Cardiac fibroblast (primary cell): ENCODE measurements at regions not wholly inside any gene's neighbourhood (a gene's known extent, or its start where the extent isn't known, plus 50 kb on each side); places are given as distances from the start of the nearest gene placed in this dataset.

Source experiments
- DNase-seq, 2 donors: peaks; one replicate each; pipeline versions ENCODE4 v3.0.0 to v3.0.0-alpha.2; 2010; ENCODE audit warnings: low read depth in 2 of 2
- H3K4me3 ChIP-seq, 2 donors: replicated peaks in 1 of 2; 1 replicate in 1 of 2; 2 replicates in 1 of 2; pipeline ENCODE4 v1.5.1; 2011; ENCODE audit warnings: low read depth in 2 of 2, low read length in 2 of 2, mild to moderate bottlenecking in 2 of 2, moderate library complexity in 1 of 2
- TF ChIP-seq, protein P1 (sequence below): IDR thresholded peaks from one replicate; pipeline ENCODE4 v1.5.1; 2011; ENCODE audit warnings: low read depth, mild to moderate bottlenecking, low read length, inconsistent platforms

DNA sequence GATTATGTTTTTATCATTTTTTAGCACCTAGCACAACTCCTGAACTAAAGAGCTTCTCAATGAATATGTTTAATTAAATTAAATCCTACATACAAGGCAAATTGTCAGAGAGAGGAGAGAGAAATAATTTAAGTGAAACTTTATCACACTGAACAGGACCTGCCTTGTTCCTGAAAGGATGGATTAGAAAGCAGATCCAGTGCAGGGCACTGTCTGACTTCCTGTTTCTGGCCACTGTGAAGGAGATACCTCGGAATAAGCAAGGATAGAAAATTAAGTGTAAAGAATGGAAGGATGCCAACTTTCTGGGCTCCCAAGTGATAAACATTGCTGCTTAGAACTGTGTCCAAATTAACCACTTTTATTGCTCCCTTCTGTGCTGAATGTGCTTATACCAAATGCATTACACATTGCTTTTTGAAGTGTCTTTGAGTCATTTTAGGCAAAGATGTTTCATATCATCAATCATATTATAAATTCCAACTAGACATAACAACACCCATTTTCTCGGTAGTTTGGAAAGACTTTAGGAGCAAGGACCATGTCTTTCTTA is 89.1 kb upstream of the SPDL1 start:
- TF ChIP-seq, protein P1, sequence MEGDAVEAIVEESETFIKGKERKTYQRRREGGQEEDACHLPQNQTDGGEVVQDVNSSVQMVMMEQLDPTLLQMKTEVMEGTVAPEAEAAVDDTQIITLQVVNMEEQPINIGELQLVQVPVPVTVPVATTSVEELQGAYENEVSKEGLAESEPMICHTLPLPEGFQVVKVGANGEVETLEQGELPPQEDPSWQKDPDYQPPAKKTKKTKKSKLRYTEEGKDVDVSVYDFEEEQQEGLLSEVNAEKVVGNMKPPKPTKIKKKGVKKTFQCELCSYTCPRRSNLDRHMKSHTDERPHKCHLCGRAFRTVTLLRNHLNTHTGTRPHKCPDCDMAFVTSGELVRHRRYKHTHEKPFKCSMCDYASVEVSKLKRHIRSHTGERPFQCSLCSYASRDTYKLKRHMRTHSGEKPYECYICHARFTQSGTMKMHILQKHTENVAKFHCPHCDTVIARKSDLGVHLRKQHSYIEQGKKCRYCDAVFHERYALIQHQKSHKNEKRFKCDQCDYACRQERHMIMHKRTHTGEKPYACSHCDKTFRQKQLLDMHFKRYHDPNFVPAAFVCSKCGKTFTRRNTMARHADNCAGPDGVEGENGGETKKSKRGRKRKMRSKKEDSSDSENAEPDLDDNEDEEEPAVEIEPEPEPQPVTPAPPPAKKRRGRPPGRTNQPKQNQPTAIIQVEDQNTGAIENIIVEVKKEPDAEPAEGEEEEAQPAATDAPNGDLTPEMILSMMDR = no peak
- no peak overlapping the region for H3K4me3 ChIP-seq

DNA sequence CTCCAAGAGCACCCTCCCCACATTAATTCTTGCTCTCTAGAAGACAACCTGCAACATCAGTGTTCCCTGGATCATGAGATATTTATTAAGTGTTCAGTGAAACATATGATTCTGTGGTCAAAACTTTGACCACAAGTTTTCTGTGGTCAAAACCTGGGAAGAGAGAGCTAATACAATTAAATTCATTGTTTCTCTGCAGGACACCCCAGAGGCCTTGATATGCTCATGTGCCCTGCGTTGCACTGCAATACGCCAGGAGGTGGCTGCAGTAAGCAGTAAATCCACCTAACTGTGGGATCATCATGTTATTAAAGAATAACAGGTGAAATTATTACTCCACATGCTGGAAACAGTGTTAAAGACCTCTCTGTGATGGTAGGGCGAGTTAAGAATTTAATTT is 109.3 kb upstream of the SPDL1 start:
- H3K4me3 ChIP-seq = no peak overlapping the region
- DNase-seq = no peak
- TF ChIP-seq, protein P1 = no peak

More for the DNA sequence above, 89.1 kb upstream of the SPDL1 start:
- DNase-seq = no peak

DNA sequence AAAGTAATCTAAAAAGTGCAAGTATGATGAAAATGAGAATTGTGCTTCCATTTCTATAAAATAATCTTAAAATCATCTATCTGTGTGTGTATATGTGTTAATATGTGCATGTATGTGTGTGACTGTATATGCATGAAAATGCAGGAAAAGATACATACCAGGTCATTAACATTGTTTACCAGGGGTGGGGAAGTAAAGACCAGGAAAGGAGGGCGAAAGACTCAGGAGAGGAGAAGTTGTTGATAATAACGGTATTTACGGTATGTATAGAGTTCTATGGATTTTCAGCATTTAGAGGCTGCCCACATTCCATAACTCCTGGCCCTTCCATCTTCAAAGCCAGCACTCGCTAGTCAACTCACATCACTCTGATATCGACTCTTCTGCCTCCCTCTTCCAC is 111.0 kb upstream of the SPDL1 start:
- H3K4me3 ChIP-seq = no peak overlapping the region
- no peak for DNase-seq
- TF ChIP-seq, protein P1 = no peak

DNA sequence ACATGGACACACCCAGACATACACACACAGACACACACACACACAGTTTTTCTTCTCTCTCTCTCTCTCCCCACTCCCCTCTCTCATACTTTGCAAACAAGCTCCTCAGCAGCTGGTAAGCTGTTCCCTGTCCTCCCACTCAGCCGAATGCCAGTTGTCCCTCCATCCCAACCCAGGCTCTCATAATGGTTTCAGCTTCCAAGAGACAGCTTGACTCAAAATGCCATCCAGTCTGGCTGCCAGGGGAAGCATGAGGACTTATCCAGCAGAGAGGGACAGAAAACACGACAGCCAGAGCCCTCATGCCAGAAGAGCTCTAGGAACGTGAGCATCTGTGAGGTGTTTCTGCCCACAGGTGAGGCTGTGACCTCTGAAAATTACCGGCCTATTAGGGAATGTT is 112.6 kb upstream of the SPDL1 start:
- no peak for DNase-seq
- TF ChIP-seq, protein P1 = no peak
- no peak overlapping the region for H3K4me3 ChIP-seq

DNA sequence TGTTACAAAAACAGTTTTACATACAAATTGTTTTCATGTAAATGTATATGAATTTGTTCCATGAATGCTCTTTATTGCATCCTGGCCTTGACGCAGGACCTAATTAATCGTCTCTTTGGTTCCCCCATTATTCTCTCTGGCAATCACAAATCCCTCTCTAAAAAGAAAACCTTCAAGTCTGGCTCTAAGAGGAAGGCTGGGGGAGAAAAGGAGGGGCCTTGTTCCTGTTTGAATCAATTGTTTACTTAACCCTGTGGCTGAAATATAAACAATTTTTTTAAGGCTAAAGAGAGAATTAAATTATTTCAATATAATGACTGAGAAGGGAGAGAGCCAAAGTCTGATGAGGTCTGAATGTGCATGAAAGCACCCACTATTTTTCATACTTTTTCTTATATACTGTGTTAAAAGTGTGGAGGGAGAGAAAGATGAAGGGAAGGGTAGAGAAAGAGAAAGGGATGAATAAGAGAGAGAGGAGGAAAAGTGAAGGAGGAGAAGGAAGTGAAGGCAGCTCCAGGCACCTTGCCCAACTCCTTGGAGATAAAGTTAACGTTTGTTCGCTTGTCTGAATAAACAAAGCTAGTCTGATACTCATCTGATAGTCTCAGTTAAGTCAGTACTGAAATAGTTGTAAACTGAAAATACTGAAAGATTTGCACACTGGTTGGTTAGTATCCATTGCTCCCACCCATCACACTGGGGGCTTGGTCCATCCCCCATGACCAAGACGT is 116.4 kb upstream of the SPDL1 start:
- H3K4me3 ChIP-seq = no peak overlapping the region
- no peak for DNase-seq
- TF ChIP-seq, protein P1 = no peak

DNA sequence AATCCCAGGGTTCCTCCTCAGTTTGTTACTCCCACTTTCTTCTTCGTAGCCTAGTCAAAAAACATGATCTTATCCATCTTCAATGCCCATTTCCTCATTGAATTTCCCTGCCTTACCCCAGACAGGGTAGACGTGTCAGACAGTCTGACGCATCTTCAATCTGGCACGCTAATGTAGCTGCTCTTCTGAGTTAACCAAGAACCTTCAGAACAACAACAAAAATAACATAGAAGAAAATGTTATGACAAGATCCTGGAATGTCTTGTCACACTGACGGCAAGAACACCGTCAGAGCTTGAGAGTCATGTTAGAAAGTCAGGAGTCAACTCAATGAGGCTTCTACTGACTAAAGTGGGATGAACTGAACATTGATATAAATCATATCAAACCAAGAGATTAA is 122.7 kb upstream of the SPDL1 start:
- no peak for DNase-seq
- TF ChIP-seq, protein P1 = no peak
- H3K4me3 ChIP-seq = no peak overlapping the region

DNA sequence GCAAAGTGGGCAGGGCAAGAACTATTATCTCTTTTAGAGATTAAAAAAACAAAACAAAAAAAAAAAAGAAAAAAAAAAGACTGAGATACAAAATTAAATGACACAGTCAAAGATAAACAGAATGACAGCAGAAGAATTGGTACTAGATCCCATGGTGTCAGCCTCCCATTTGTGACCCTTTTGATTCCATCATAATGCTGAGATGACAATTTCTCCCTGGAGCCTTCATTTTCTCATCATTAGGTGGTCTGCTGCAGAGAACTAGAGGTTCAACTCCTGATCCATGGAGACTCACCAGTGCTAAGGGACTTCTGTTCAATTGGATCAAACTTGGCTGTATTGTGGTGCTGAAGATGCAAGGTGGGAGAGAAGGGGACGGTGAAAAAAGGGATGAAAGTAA is 123.5 kb upstream of the SPDL1 start:
- no peak overlapping the region for H3K4me3 ChIP-seq
- TF ChIP-seq, protein P1 = no peak
- DNase-seq = no peak
